GM12892 (cell line): ENCODE measurements at regions not wholly inside any gene's neighbourhood (a gene's known extent, or its start where the extent isn't known, plus 50 kb on each side); places are given as distances from the start of the nearest gene placed in this dataset.

Source experiments
- POLR2A ChIP-seq: IDR thresholded peaks from 2 replicates; pipeline ENCODE4 v1.6.1; 2011; ENCODE audit warnings: low read depth, low read length, control low read depth
- POLR2AphosphoS5 ChIP-seq: IDR thresholded peaks from 2 replicates; pipeline ENCODE4 v1.6.1; 2011; ENCODE audit warnings: low read depth, low read length, control low read depth
- TAF1 ChIP-seq: IDR thresholded peaks from 2 replicates; pipeline ENCODE4 v1.6.1; 2011; ENCODE audit warnings: low read depth, mild to moderate bottlenecking, control low read depth, low read length, borderline replicate concordance

GRCh38 chr11:96648991-96649390, 259.2 kb downstream of the JRKL start:
- TF ChIP-seq TAF1 (no peak), POLR2AphosphoS5 (no peak), POLR2A (no peak)
